H9 (cell line): ENCODE measurements at regions not wholly inside any gene's neighbourhood (a gene's known extent, or its start where the extent isn't known, plus 50 kb on each side); places are given as distances from the start of the nearest gene placed in this dataset.

Experiments
- DNase-seq: peaks from one replicate; pipeline ENCODE4 v3.0.0-alpha.2; 2017
- H2AFZ ChIP-seq: one replicate; pipeline ENCODE4 v1.6.1; 2013; ENCODE audit warnings: mild to moderate bottlenecking, low read length, control low read depth, moderate library complexity
- H2AK5ac ChIP-seq: 2 replicates; pipeline ENCODE4 v1.6.1; 2013; ENCODE audit warnings: low read length, control low read depth, mixed read lengths; ENCODE audit not compliant: insufficient read length
- H2BK120ac ChIP-seq: one replicate; pipeline ENCODE4 v1.6.1; 2013; ENCODE audit warnings: low read depth, mild to moderate bottlenecking, low read length, control low read depth, inconsistent platforms; ENCODE audit not compliant: poor library complexity, severe bottlenecking
- H2BK12ac ChIP-seq: 2 replicates; pipeline ENCODE4 v1.6.1; 2013; ENCODE audit warnings: low read length, control low read depth, mixed read lengths, low read depth; ENCODE audit not compliant: insufficient read length
- H2BK15ac ChIP-seq: 2 replicates; pipeline ENCODE4 v1.6.1; 2013; ENCODE audit warnings: low read depth, low read length, control low read depth
- H2BK20ac ChIP-seq: one replicate; pipeline ENCODE4 v1.6.1; 2013; ENCODE audit warnings: low read depth, mild to moderate bottlenecking, low read length, control low read depth, inconsistent platforms; ENCODE audit not compliant: poor library complexity, severe bottlenecking
- H2BK5ac ChIP-seq: 2 replicates; pipeline ENCODE4 v1.6.1; 2013; ENCODE audit warnings: low read length, control low read depth, mixed read lengths; ENCODE audit not compliant: insufficient read length
- H3K14ac ChIP-seq: 2 replicates; pipeline ENCODE4 v1.6.1; 2013; ENCODE audit warnings: low read length, control low read depth; ENCODE audit not compliant: insufficient read depth
- H3K18ac ChIP-seq: 2 replicates; pipeline ENCODE4 v1.6.1; 2013; ENCODE audit warnings: low read depth, mild to moderate bottlenecking, mixed read lengths, low read length, control low read depth; ENCODE audit not compliant: insufficient read length
- H3K23ac ChIP-seq: 2 replicates; pipeline ENCODE4 v1.6.1; 2013; ENCODE audit warnings: low read length, control low read depth, mixed read lengths, low read depth; ENCODE audit not compliant: insufficient read length
- H3K23me2 ChIP-seq: 2 replicates; pipeline ENCODE4 v1.6.1; 2013; ENCODE audit warnings: low read depth, mild to moderate bottlenecking, mixed read lengths, low read length, control low read depth; ENCODE audit not compliant: insufficient read length, poor library complexity, severe bottlenecking
- H3K27ac ChIP-seq: 2 replicates; pipeline ENCODE4 v1.5.1; 2013; ENCODE audit warnings: low read length, control low read depth, mixed read lengths, low read depth; ENCODE audit not compliant: insufficient read length
- H3K27me3 ChIP-seq: 2 replicates; pipeline ENCODE4 v1.6.1; 2013; ENCODE audit warnings: low read length, control low read depth, inconsistent platforms; ENCODE audit not compliant: insufficient read depth
- H3K4ac ChIP-seq: 2 replicates; pipeline ENCODE4 v1.6.1; 2013; ENCODE audit warnings: low read depth, mild to moderate bottlenecking, control low read depth, inconsistent platforms, low read length, moderate library complexity
- H3K4me1 ChIP-seq: 2 replicates; pipeline ENCODE4 v1.6.1; 2013; ENCODE audit warnings: low read length, control low read depth, inconsistent platforms; ENCODE audit not compliant: insufficient read depth
- H3K4me2 ChIP-seq: 2 replicates; pipeline ENCODE4 v1.6.1; 2013; ENCODE audit warnings: low read length, control low read depth, mixed read lengths; ENCODE audit not compliant: insufficient read length, insufficient read depth
- H3K56ac ChIP-seq: 2 replicates; pipeline ENCODE4 v1.6.1; 2013; ENCODE audit warnings: low read depth, mild to moderate bottlenecking, mixed read lengths, low read length, control low read depth; ENCODE audit not compliant: insufficient read length
- H3K79me1 ChIP-seq: 2 replicates; pipeline ENCODE4 v1.6.1; 2013; ENCODE audit warnings: low read depth, mild to moderate bottlenecking, moderate library complexity, low read length, control low read depth, inconsistent platforms; ENCODE audit not compliant: insufficient read depth, poor library complexity, severe bottlenecking
- H3K79me2 ChIP-seq: 2 replicates; pipeline ENCODE4 v1.6.1; 2013; ENCODE audit warnings: low read length, control low read depth, inconsistent platforms; ENCODE audit not compliant: insufficient read depth
- H3K9ac ChIP-seq: 2 replicates; pipeline ENCODE4 v1.6.1; 2013; ENCODE audit warnings: low read length, control low read depth, mixed read lengths; ENCODE audit not compliant: insufficient read length; ENCODE audit errors: extremely low read depth
- H3K9me3 ChIP-seq: one replicate; pipeline ENCODE4 v1.6.1; 2013; ENCODE audit warnings: low read depth, low read length, inconsistent platforms; ENCODE audit not compliant: control insufficient read depth
- H3T11ph ChIP-seq: one replicate; pipeline ENCODE4 v1.6.1; 2013; ENCODE audit warnings: mild to moderate bottlenecking, low read length, control low read depth, inconsistent platforms
- H4K20me1 ChIP-seq: one replicate; pipeline ENCODE4 v1.6.1; 2013; ENCODE audit not compliant: control insufficient read depth, insufficient read length, insufficient read depth
- H4K5ac ChIP-seq: 2 replicates; pipeline ENCODE4 v1.6.1; 2013; ENCODE audit warnings: low read depth, mild to moderate bottlenecking, mixed read lengths, low read length, control low read depth; ENCODE audit not compliant: insufficient read length
- H4K8ac ChIP-seq: replicated peaks from 2 replicates; pipeline ENCODE4 v1.6.1; 2013; ENCODE audit warnings: low read length, control low read depth, mixed read lengths, low read depth; ENCODE audit not compliant: insufficient read length
- H4K91ac ChIP-seq: 2 replicates; pipeline ENCODE4 v1.6.1; 2013; ENCODE audit warnings: low read depth, mild to moderate bottlenecking, moderate library complexity, mixed read lengths, low read length, control low read depth; ENCODE audit not compliant: insufficient read length
- H3K27ac Mint-ChIP-seq, 3 experiments: 2 replicates in 2 of 3; 3 replicates in 1 of 3; pipeline ENCODE4 v1.8.0; 2020 to 2021; ENCODE audit warnings: mixed read lengths in 3 of 3, mild to moderate bottlenecking in 1 of 3, moderate library complexity in 1 of 3
- H3K27me3 Mint-ChIP-seq: 2 replicates; pipeline ENCODE4 v1.8.0; 2021; ENCODE audit warnings: low read depth, mild to moderate bottlenecking, moderate library complexity, mixed read lengths
- H3K36me3 Mint-ChIP-seq, 3 experiments: 2 replicates in 2 of 3; 3 replicates in 1 of 3; pipeline ENCODE4 v1.8.0; 2020 to 2021; ENCODE audit warnings: low read depth in 3 of 3, mixed read lengths in 3 of 3; ENCODE audit not compliant: insufficient read depth in 1 of 3
- H3K4me1 Mint-ChIP-seq, 2 experiments: 2 replicates each; pipeline ENCODE4 v1.8.0; 2020; ENCODE audit warnings: mixed read lengths in 2 of 2
- H3K4me3 Mint-ChIP-seq, 2 experiments: 2 replicates in 1 of 2; 3 replicates in 1 of 2; pipeline ENCODE4 v1.8.0; 2020 to 2021; ENCODE audit warnings: mild to moderate bottlenecking in 2 of 2, mixed read lengths in 2 of 2, moderate library complexity in 1 of 2
- H3K9me3 Mint-ChIP-seq, 2 experiments: 2 replicates in 1 of 2; 3 replicates in 1 of 2; pipeline ENCODE4 v1.8.0; 2020; ENCODE audit warnings: mild to moderate bottlenecking in 2 of 2, mixed read lengths in 2 of 2, moderate library complexity in 1 of 2
- CTCF ChIP-seq: fragments of 200-600 bp; sonication (generic); conservative IDR thresholded peaks from 3 replicates; pipeline ENCODE4 v1.8.0; 2021; ENCODE audit warnings: antibody characterized with exemption, mild to moderate bottlenecking
- WGBS: extraction: QIAGEN DNeasy Blood & Tissue Kit; methylation state at CpG from one replicate; pipeline ENCODE4 v1.1.7; 2013; ENCODE audit warnings: missing lambda C conversion rate, low lambda C conversion rate, mixed read lengths; ENCODE audit not compliant: insufficient read length; ENCODE audit errors: extremely low coverage; 5-methylcytosine and 5-hydroxymethylcytosine counted together

GRCh38 chr5:1967736-1968135 is 85.0 kb upstream of the IRX4 start:
- Mint-ChIP-seq H3K27ac (no peak overlapping the region), H3K36me3 (no peaks in the 10 kb centered on the region; a peak in 1 of 7 replicates), H3K27me3 (peaks cover 12% of the 10 kb centered on the region), H3K4me1 (peaks cover 16 to 17% of the 10 kb centered on the region in 2 experiments), H3K9me3 (no peaks in the 10 kb centered on the region; a peak in 1 of 5 replicates), H3K4me3 (no peak overlapping the region)
- H3K18ac ChIP-seq: no peak overlapping the region
- no peak overlapping the region for H3K56ac ChIP-seq
- no peak overlapping the region for H2AK5ac ChIP-seq
- H2BK12ac ChIP-seq: no peak overlapping the region
- no peak overlapping the region for H3K9ac ChIP-seq
- DNase-seq: no peak
- no peak overlapping the region for H2AFZ ChIP-seq
- H2BK5ac ChIP-seq: no peak overlapping the region
- H3K4me1 ChIP-seq: peaks cover 2% of the 10 kb centered on the region; the same call in 1 of the 2 replicates
- H4K8ac ChIP-seq: no peak overlapping the region
- TF ChIP-seq CTCF: no peak
- H3T11ph ChIP-seq: no peak overlapping the region
- no peak overlapping the region for H3K4me2 ChIP-seq
- no CpG with 5 or more reads among the region's 6 CpGs for WGBS
- H2BK15ac ChIP-seq: no peak overlapping the region
- no peaks in the 10 kb centered on the region for H3K79me2 ChIP-seq
- no peaks in the 10 kb centered on the region for H4K20me1 ChIP-seq
- H4K91ac ChIP-seq: no peak overlapping the region
- H3K23ac ChIP-seq: no peak overlapping the region
- H3K9me3 ChIP-seq: no peaks in the 10 kb centered on the region
- H2BK120ac ChIP-seq: no peak overlapping the region
- H3K27ac ChIP-seq: no peak overlapping the region
- no peak overlapping the region for H3K4ac ChIP-seq
- H3K79me1 ChIP-seq: no peaks in the 10 kb centered on the region
- H3K27me3 ChIP-seq: no peaks in the 10 kb centered on the region
- no peaks in the 10 kb centered on the region for H3K23me2 ChIP-seq
- no peak overlapping the region for H4K5ac ChIP-seq
- H3K14ac ChIP-seq: no peak overlapping the region
- H2BK20ac ChIP-seq: no peak overlapping the region
